G401.6 (cell line): ENCODE measurements at regions not wholly inside any gene's neighbourhood (a gene's known extent, or its start where the extent isn't known, plus 50 kb on each side); places are given as distances from the start of the nearest gene placed in this dataset.
"Not testable (repeated sequence)": the region's sequence is repeated elsewhere in the genome, so short reads cannot be mapped to it uniquely, and the experiment has no call there.

ENCODE experiments used
- FAIRE-seq: peaks from 2 replicates; lab custom pipeline; 2012; peaks lifted over from hg19 to GRCh38; lab: Jason Lieb, UNC

- no peak for FAIRE-seq
Observed at GRCh38 chr5:126115059-126115629, 308.1 kb upstream of the GRAMD2B start.

- no peak for FAIRE-seq
Observed at GRCh38 chr5:126117044-126117443, 306.2 kb upstream of the GRAMD2B start.

GRCh38 chr5:126119887-126120442, 303.2 kb upstream of the GRAMD2B start:
- FAIRE-seq, result no peak

GRCh38 chr5:126120939-126121338, 302.3 kb upstream of the GRAMD2B start:
- FAIRE-seq, result no peak

GRCh38 chr5:126122942-126123341, 300.3 kb upstream of the GRAMD2B start:
- no peak for FAIRE-seq

GRCh38 chr5:126124706-126125345, 298.4 kb upstream of the GRAMD2B start:
- FAIRE-seq, result no peak

- no peak for FAIRE-seq
Observed at GRCh38 chr5:126125407-126125806, 297.8 kb upstream of the GRAMD2B start.

- no peak for FAIRE-seq
Observed at GRCh38 chr5:126126574-126126973, 296.6 kb upstream of the GRAMD2B start.

GRCh38 chr5:126127371-126127770, 295.8 kb upstream of the GRAMD2B start:
- FAIRE-seq, result not testable (repeated sequence)

- no peak for FAIRE-seq
Observed at GRCh38 chr5:126129431-126129830, 293.8 kb upstream of the GRAMD2B start.

GRCh38 chr5:126133424-126133823, 289.8 kb upstream of the GRAMD2B start:
- no peak for FAIRE-seq

- FAIRE-seq, result no peak
Observed at GRCh38 chr5:126137891-126138280, 285.3 kb upstream of the GRAMD2B start.

- no peak for FAIRE-seq
Observed at GRCh38 chr5:126138281-126138931, 284.8 kb upstream of the GRAMD2B start.

- FAIRE-seq, result no peak
Observed at GRCh38 chr5:126139086-126139485, 284.1 kb upstream of the GRAMD2B start.

- no peak for FAIRE-seq
Observed at GRCh38 chr5:126139773-126140172, 283.4 kb upstream of the GRAMD2B start.

- FAIRE-seq, result no peak
Observed at GRCh38 chr5:126143622-126144021, 279.6 kb upstream of the GRAMD2B start.

GRCh38 chr5:126150319-126150718, 272.9 kb upstream of the GRAMD2B start:
- FAIRE-seq, result not testable (repeated sequence)

- not testable (repeated sequence) for FAIRE-seq
Observed at GRCh38 chr5:126155298-126155697, 267.9 kb upstream of the GRAMD2B start.

GRCh38 chr5:126166368-126166767, 256.8 kb upstream of the GRAMD2B start:
- FAIRE-seq, result no peak

- no peak for FAIRE-seq
Observed at GRCh38 chr5:126168785-126169184, 254.4 kb upstream of the GRAMD2B start.

- no peak for FAIRE-seq
Observed at GRCh38 chr5:126171916-126172315, 251.3 kb upstream of the GRAMD2B start.

- FAIRE-seq, result no peak
Observed at GRCh38 chr5:126172812-126173211, 250.4 kb upstream of the GRAMD2B start.

GRCh38 chr5:126178521-126178920, 244.7 kb upstream of the GRAMD2B start:
- FAIRE-seq, result no peak
